H1 (cell line): ENCODE measurements at regions not wholly inside any gene's neighbourhood (a gene's known extent, or its start where the extent isn't known, plus 50 kb on each side); places are given as distances from the start of the nearest gene placed in this dataset.

Experiments
- CTCF ChIA-PET: fragments of 300-600 bp; sonication (Branson Sonifier 250); formaldehyde crosslinking; loops from one replicate; lab custom pipeline; 2021; ENCODE audit not compliant: partially characterized antibody; lab: Charles Lee
- POLR2A ChIA-PET: fragments of 300-600 bp; sonication (Branson Sonifier 250); formaldehyde crosslinking; loops from one replicate; lab custom pipeline; 2021; ENCODE audit warnings: inconsistent platforms; ENCODE audit not compliant: partially characterized antibody; lab: Charles Lee
- DNase-seq, 2 experiments: peaks; one replicate each; pipeline versions ENCODE4 v3.0.0 to v3.0.0-alpha.2; 2010 to 2022; ENCODE audit warnings: low spot score in 2 of 2, low read depth in 1 of 2, mixed read lengths in 1 of 2
- FAIRE-seq: peaks from 2 replicates; lab custom pipeline; 2011; peaks lifted over from hg19 to GRCh38; lab: Jason Lieb, UNC
- H2AFZ ChIP-seq: 2 replicates; pipeline ENCODE4 v1.8.1; 2012; ENCODE audit warnings: low read length, inconsistent platforms
- H2AK5ac ChIP-seq: 2 replicates; pipeline ENCODE4 v1.6.1; 2013; ENCODE audit warnings: low read depth, low read length
- H2BK120ac ChIP-seq: replicated peaks from 2 replicates; pipeline ENCODE3; 2013; ENCODE audit warnings: low read depth, low read length, inconsistent platforms
- H2BK12ac ChIP-seq: 2 replicates; pipeline ENCODE4 v1.6.1; 2013; ENCODE audit warnings: low read depth, low read length
- H2BK15ac ChIP-seq: 2 replicates; pipeline ENCODE4 v1.6.1; 2013; ENCODE audit warnings: low read length
- H2BK20ac ChIP-seq: 2 replicates; pipeline ENCODE4 v1.6.1; 2013; ENCODE audit warnings: low read length
- H2BK5ac ChIP-seq: 2 replicates; pipeline ENCODE4 v1.6.1; 2013; ENCODE audit warnings: low read depth, low read length
- H3K14ac ChIP-seq: 2 replicates; pipeline ENCODE4 v1.6.1; 2013; ENCODE audit warnings: inconsistent platforms; ENCODE audit not compliant: insufficient read length
- H3K18ac ChIP-seq: 2 replicates; pipeline ENCODE4 v1.6.1; 2013; ENCODE audit warnings: low read length; ENCODE audit errors: extremely low read depth
- H3K23ac ChIP-seq: 2 replicates; pipeline ENCODE4 v1.6.1; 2013; ENCODE audit warnings: inconsistent platforms; ENCODE audit not compliant: insufficient read length
- H3K23me2 ChIP-seq: 2 replicates; pipeline ENCODE4 v1.6.1; 2013; ENCODE audit warnings: low read depth, low read length
- H3K27ac ChIP-seq: 2 replicates; pipeline ENCODE4 v1.6.1; 2011; ENCODE audit warnings: low read depth, low read length, inconsistent platforms
- H3K27me3 ChIP-seq, 4 experiments: replicated peaks in 1 of 4; 1 replicate in 1 of 4; 2 replicates in 3 of 4; pipeline versions ENCODE4 v1.6.1 to v1.8.1; 2011 to 2013; ENCODE audit warnings: low read length in 3 of 4, mild to moderate bottlenecking in 3 of 4, inconsistent platforms in 2 of 4, mixed read lengths in 2 of 4, moderate library complexity in 1 of 4; ENCODE audit not compliant: control insufficient read depth in 3 of 4, insufficient read depth in 3 of 4; ENCODE audit errors: extremely low read depth in 1 of 4
- H3K36me3 ChIP-seq, 4 experiments: 2 replicates each; pipeline versions ENCODE4 v1.6.1 to v1.8.1; 2011 to 2013; ENCODE audit warnings: mild to moderate bottlenecking in 4 of 4, low read length in 3 of 4, moderate library complexity in 2 of 4, control low read depth in 1 of 4, inconsistent platforms in 1 of 4; ENCODE audit not compliant: insufficient read depth in 4 of 4, control insufficient read depth in 2 of 4
- H3K4ac ChIP-seq: replicated peaks from 2 replicates; pipeline ENCODE3; 2013; ENCODE audit warnings: low read length, low read depth, mixed read lengths, inconsistent platforms; ENCODE audit not compliant: insufficient read length
- H3K4me1 ChIP-seq, 4 experiments: replicated peaks in 1 of 4; 1 replicate in 1 of 4; 2 replicates in 3 of 4; pipeline versions ENCODE4 v1.6.1 to v1.8.1; 2011 to 2013; ENCODE audit warnings: low read length in 3 of 4, inconsistent platforms in 2 of 4, mixed read lengths in 1 of 4; ENCODE audit not compliant: insufficient read depth in 4 of 4, control insufficient read depth in 3 of 4
- H3K4me2 ChIP-seq, 2 experiments: 2 replicates each; pipeline versions ENCODE4 v1.6.1 to v1.8.1; 2011 to 2013; ENCODE audit warnings: low read depth in 2 of 2, low read length in 2 of 2, control low read depth in 1 of 2, inconsistent platforms in 1 of 2, mild to moderate bottlenecking in 1 of 2; ENCODE audit not compliant: insufficient read depth in 1 of 2
- H3K4me3 ChIP-seq, 4 experiments: fragments of 200-600, 300-600 bp in 1 of 4; sonication (generic), shearing (Covaris generic), sonication (Bioruptor Twin) in 1 of 4; 2 replicates each; pipeline versions ENCODE4 v1.5.1 to v1.8.1; 2011 to 2016; ENCODE audit warnings: low read length in 4 of 4, low read depth in 3 of 4, control low read depth in 2 of 4, inconsistent platforms in 2 of 4, mild to moderate bottlenecking in 2 of 4, mixed read lengths in 1 of 4, moderate library complexity in 1 of 4; ENCODE audit not compliant: insufficient read depth in 2 of 4; ENCODE audit errors: extremely low read depth in 1 of 4
- H3K56ac ChIP-seq: replicated peaks from 2 replicates; pipeline ENCODE3; 2013; ENCODE audit warnings: low read depth, mild to moderate bottlenecking, mixed read lengths, low read length, inconsistent platforms; ENCODE audit not compliant: insufficient read length
- H3K79me1 ChIP-seq: 2 replicates; pipeline ENCODE4 v1.6.1; 2013; ENCODE audit warnings: low read depth, low read length, control low read depth
- H3K79me2 ChIP-seq, 2 experiments: 2 replicates each; pipeline versions ENCODE4 v1.6.1 to v1.8.1; 2012 to 2013; ENCODE audit warnings: low read length in 2 of 2, mild to moderate bottlenecking in 2 of 2, inconsistent platforms in 1 of 2; ENCODE audit not compliant: insufficient read depth in 2 of 2, control insufficient read depth in 1 of 2
- H3K9ac ChIP-seq, 4 experiments: replicated peaks in 1 of 4; 1 replicate in 1 of 4; 2 replicates in 3 of 4; pipeline versions ENCODE4 v1.6.1 to v1.8.1; 2011 to 2013; ENCODE audit warnings: low read depth in 3 of 4, low read length in 3 of 4, control low read depth in 2 of 4, mild to moderate bottlenecking in 2 of 4, moderate library complexity in 2 of 4, inconsistent platforms in 1 of 4; ENCODE audit errors: extremely low read depth in 1 of 4
- H3K9me3 ChIP-seq, 2 experiments: 2 replicates each; pipeline versions ENCODE4 v1.6.1 to v1.8.1; 2012 to 2013; ENCODE audit warnings: mild to moderate bottlenecking in 2 of 2, moderate library complexity in 2 of 2, control low read depth in 1 of 2, inconsistent platforms in 1 of 2, low read depth in 1 of 2, low read length in 1 of 2, mixed read lengths in 1 of 2; ENCODE audit not compliant: insufficient read depth in 2 of 2
- H4K20me1 ChIP-seq, 2 experiments: replicated peaks in 1 of 2; 2 replicates each; pipeline versions ENCODE3 to v1.8.1; 2011 to 2013; ENCODE audit warnings: inconsistent platforms in 2 of 2, low read length in 2 of 2, mild to moderate bottlenecking in 1 of 2; ENCODE audit not compliant: insufficient read depth in 2 of 2, control insufficient read depth in 1 of 2
- H4K5ac ChIP-seq: 2 replicates; pipeline ENCODE4 v1.6.1; 2013; ENCODE audit warnings: low read length, low read depth, mixed read lengths, inconsistent platforms; ENCODE audit not compliant: insufficient read length
- H4K8ac ChIP-seq: 2 replicates; pipeline ENCODE4 v1.8.0; 2013; ENCODE audit warnings: mild to moderate bottlenecking, moderate library complexity, low read length, inconsistent platforms; ENCODE audit not compliant: insufficient read depth; ENCODE audit errors: extremely low read depth
- H4K91ac ChIP-seq: replicated peaks from 2 replicates; pipeline ENCODE3; 2013; ENCODE audit warnings: low read length, mixed read lengths, inconsistent platforms; ENCODE audit not compliant: insufficient read length
- ATF2 ChIP-seq: IDR thresholded peaks from 2 replicates; pipeline ENCODE4 v1.6.1; 2012; ENCODE audit warnings: low read length, inconsistent platforms
- BCL11A ChIP-seq, 2 experiments: IDR thresholded peaks; one replicate each; pipeline ENCODE4 v1.6.1; 2011; ENCODE audit warnings: low read depth in 2 of 2, low read length in 2 of 2, mild to moderate bottlenecking in 2 of 2
- BRCA1 ChIP-seq: IDR thresholded peaks from 2 replicates; pipeline ENCODE4 v1.6.1; 2012; ENCODE audit warnings: low read depth, low read length, improper control_type of control experiment
- CEBPB ChIP-seq: IDR thresholded peaks from 2 replicates; pipeline ENCODE4 v1.6.1; 2012; ENCODE audit warnings: low read depth, low read length
- CTBP2 ChIP-seq: IDR thresholded peaks from 2 replicates; pipeline ENCODE4 v1.7.0; 2011; ENCODE audit warnings: borderline replicate concordance, mild to moderate bottlenecking, moderate library complexity, mixed read lengths, low read length; ENCODE audit not compliant: insufficient read depth, insufficient read length
- HDAC2 ChIP-seq, 2 experiments: fragments of 300-600 bp in 1 of 2; sonication (generic) in 1 of 2; IDR thresholded peaks; 2 replicates each; pipeline ENCODE4 v1.6.1; 2011 to 2012; ENCODE audit warnings: low read depth in 2 of 2, low read length in 2 of 2, mild to moderate bottlenecking in 2 of 2, moderate library complexity in 2 of 2, borderline replicate concordance in 1 of 2, inconsistent platforms in 1 of 2
- PHF8 ChIP-seq: fragments of 200-600 bp; sonication (generic); conservative IDR thresholded peaks from 2 replicates; pipeline ENCODE4 v1.7.1; 2012; ENCODE audit warnings: low read depth, mild to moderate bottlenecking, inconsistent platforms, low read length, moderate library complexity
- POLR2A ChIP-seq, 2 experiments: IDR thresholded peaks; 1 replicate in 1 of 2; 2 replicates in 1 of 2; pipeline ENCODE4 v1.6.1; 2011; ENCODE audit warnings: low read depth in 2 of 2, low read length in 2 of 2, mild to moderate bottlenecking in 2 of 2; ENCODE audit errors: control extremely low read depth in 1 of 2
- POLR2AphosphoS5 ChIP-seq: IDR thresholded peaks from 2 replicates; pipeline ENCODE4 v1.6.1; 2011; ENCODE audit warnings: low read depth, low read length
- SIX5 ChIP-seq: IDR thresholded peaks from 2 replicates; pipeline ENCODE4 v1.6.1; 2011; ENCODE audit warnings: mild to moderate bottlenecking, low read depth, low read length
- WGBS, 2 experiments: shearing (Covaris generic) in 1 of 2; methylation state at CpG; one replicate each; pipeline versions ENCODE4 v1.1.6 to v1.1.7; 2013 to 2015; ENCODE audit warnings: low lambda C conversion rate in 2 of 2, mixed read lengths in 2 of 2, inconsistent platforms in 1 of 2, low coverage in 1 of 2, missing lambda C conversion rate in 1 of 2; ENCODE audit not compliant: insufficient replicate concordance in 2 of 2, insufficient coverage in 1 of 2, insufficient read length in 1 of 2; ENCODE audit errors: extremely low coverage in 1 of 2, missing lambda C conversion rate in 1 of 2; 5-methylcytosine and 5-hydroxymethylcytosine counted together
- TF ChIP-seq, protein P1 (sequence below): IDR thresholded peaks from 2 replicates; pipeline ENCODE4 v1.6.1; 2011; ENCODE audit warnings: low read depth, mild to moderate bottlenecking, low read length; ENCODE audit not compliant: insufficient read depth

- H4K5ac ChIP-seq = no peak overlapping the region
- no peak overlapping the region for H2BK12ac ChIP-seq
- no peak overlapping the region for H2AK5ac ChIP-seq
- H3K36me3 ChIP-seq = no peaks in the 10 kb centered on the region
- ChIA-PET CTCF (no interaction called here), POLR2A (no interaction called here)
- no peaks in the 10 kb centered on the region for H3K79me2 ChIP-seq
- H3K4me2 ChIP-seq = no peak overlapping the region
- no peaks in the 10 kb centered on the region for H4K20me1 ChIP-seq
- no peak overlapping the region for H2BK20ac ChIP-seq
- no peak overlapping the region for H2BK5ac ChIP-seq
- H3K4me1 ChIP-seq = no peaks in the 10 kb centered on the region
- H3K4me3 ChIP-seq = no peak overlapping the region
- no peaks in the 10 kb centered on the region for H3K23me2 ChIP-seq
- FAIRE-seq (no peak), DNase-seq (no peak)
- H4K91ac ChIP-seq = no peak overlapping the region
- no peak overlapping the region for H3K9ac ChIP-seq
- H3K56ac ChIP-seq = no peak overlapping the region
- no peaks in the 10 kb centered on the region for H3K27me3 ChIP-seq
- no peak overlapping the region for H3K27ac ChIP-seq
- H2BK120ac ChIP-seq = no peak overlapping the region
- H3K9me3 ChIP-seq = peaks cover 0 to 12% of the 10 kb centered on the region in 2 experiments; a peak in 2 of 4 replicates
- 100% methylated on average over 3 of the region's 3 CpGs; no CpG with 5 or more reads in 1 of the 2 experiments for WGBS, 2 experiments
- no peak overlapping the region for H3K14ac ChIP-seq
- H3K79me1 ChIP-seq = no peaks in the 10 kb centered on the region
- no peak overlapping the region for H4K8ac ChIP-seq
- H3K23ac ChIP-seq = no peak overlapping the region
- H2AFZ ChIP-seq = no peak overlapping the region
- no peak overlapping the region for H3K18ac ChIP-seq
- H3K4ac ChIP-seq = no peak overlapping the region
- no peak overlapping the region for H2BK15ac ChIP-seq
- no peak for TF ChIP-seq BRCA1
- TF ChIP-seq PHF8 = no peak
- TF ChIP-seq, protein P1, sequence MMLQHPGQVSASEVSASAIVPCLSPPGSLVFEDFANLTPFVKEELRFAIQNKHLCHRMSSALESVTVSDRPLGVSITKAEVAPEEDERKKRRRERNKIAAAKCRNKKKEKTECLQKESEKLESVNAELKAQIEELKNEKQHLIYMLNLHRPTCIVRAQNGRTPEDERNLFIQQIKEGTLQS = no peak
- no peak for TF ChIP-seq HDAC2 (IDR thresholded peaks at IDR 0.05; ENCODE audit: borderline replicate concordance in 1 of 2, low read depth in 2 of 2, low read length in 2 of 2)
- no peak for TF ChIP-seq ATF2
- TF ChIP-seq POLR2AphosphoS5 = no peak
- TF ChIP-seq BCL11A (IDR thresholded peaks at IDR 0.05; ENCODE audit: low read depth in 2 of 2, low read length in 2 of 2) = no peak
- TF ChIP-seq CTBP2 = no peak
- no peak for TF ChIP-seq POLR2A (IDR thresholded peaks at IDR 0.05; ENCODE audit: control extremely low read depth in 1 of 2, low read depth in 2 of 2, low read length in 2 of 2)
- no peak for TF ChIP-seq CEBPB
- TF ChIP-seq SIX5 = no peak
Observed at GRCh38 chr12:86411710-86412109, 155.5 kb upstream of the MGAT4C start.
